Thyroid gland (tissue), 4 donors: ENCODE measurements at regions not wholly inside any gene's neighbourhood (a gene's known extent, or its start where the extent isn't known, plus 50 kb on each side); places are given as distances from the start of the nearest gene placed in this dataset.

Experiments
- DNase-seq, 2 donors: peaks; one replicate each; pipeline ENCODE4 v3.0.0-alpha.2; 2019
- H3K27ac ChIP-seq, 3 donors: fragments of 200-600 bp; sonication (generic); 1 replicate in 2 of 3; 2 replicates in 1 of 3; pipeline ENCODE4 v1.5.1; 2016 to 2019; ENCODE audit warnings: mild to moderate bottlenecking in 1 of 3, moderate library complexity in 1 of 3
- H3K27me3 ChIP-seq: fragments of 200-600 bp; sonication (generic); one replicate; pipeline ENCODE4 v1.5.1; 2019
- H3K36me3 ChIP-seq, 2 donors: fragments of 200-600 bp; sonication (generic); one replicate each; pipeline ENCODE4 v1.5.1; 2016 to 2019
- H3K4me1 ChIP-seq, 2 donors: fragments of 200-600 bp; sonication (generic); one replicate each; pipeline ENCODE4 v1.5.1; 2017 to 2019
- H3K4me3 ChIP-seq, 3 donors: fragments of 200-600 bp; sonication (generic); replicated peaks in 1 of 3; 1 replicate in 2 of 3; 2 replicates in 1 of 3; pipeline ENCODE4 v1.5.1; 2016; ENCODE audit warnings: mild to moderate bottlenecking in 1 of 3
- H3K9me3 ChIP-seq: fragments of 200-600 bp; sonication (generic); one replicate; pipeline ENCODE4 v1.5.1; 2017
- POLR2A ChIP-seq, 2 donors: fragments of 450-650 bp; IDR thresholded peaks; one replicate each; pipeline ENCODE4 v1.6.1; 2017; ENCODE audit warnings: antibody characterized with exemption in 2 of 2, mild to moderate bottlenecking in 2 of 2, moderate library complexity in 1 of 2
- WGBS, 2 donors: methylation state at CpG; one replicate each; pipeline ENCODE4 v1.1.5; 2017; 5-methylcytosine and 5-hydroxymethylcytosine counted together
- intact Hi-C: fragments of 100-400 bp; cut with DNase I; formaldehyde crosslinking; loops from one replicate; pipeline ENCODE4 v1.15.1; 2023
- TF ChIP-seq, protein P1 (sequence below), 6 experiments: fragments of 200-600 bp in 3 of 6; fragments of 450-650 bp in 3 of 6; sonication (generic) in 3 of 6; IDR thresholded peaks; one replicate each; pipeline ENCODE4 v1.5.1; 2016 to 2019; ENCODE audit warnings: antibody characterized with exemption in 6 of 6, mild to moderate bottlenecking in 2 of 6, inconsistent platforms in 1 of 6, moderate library complexity in 1 of 6

DNA sequence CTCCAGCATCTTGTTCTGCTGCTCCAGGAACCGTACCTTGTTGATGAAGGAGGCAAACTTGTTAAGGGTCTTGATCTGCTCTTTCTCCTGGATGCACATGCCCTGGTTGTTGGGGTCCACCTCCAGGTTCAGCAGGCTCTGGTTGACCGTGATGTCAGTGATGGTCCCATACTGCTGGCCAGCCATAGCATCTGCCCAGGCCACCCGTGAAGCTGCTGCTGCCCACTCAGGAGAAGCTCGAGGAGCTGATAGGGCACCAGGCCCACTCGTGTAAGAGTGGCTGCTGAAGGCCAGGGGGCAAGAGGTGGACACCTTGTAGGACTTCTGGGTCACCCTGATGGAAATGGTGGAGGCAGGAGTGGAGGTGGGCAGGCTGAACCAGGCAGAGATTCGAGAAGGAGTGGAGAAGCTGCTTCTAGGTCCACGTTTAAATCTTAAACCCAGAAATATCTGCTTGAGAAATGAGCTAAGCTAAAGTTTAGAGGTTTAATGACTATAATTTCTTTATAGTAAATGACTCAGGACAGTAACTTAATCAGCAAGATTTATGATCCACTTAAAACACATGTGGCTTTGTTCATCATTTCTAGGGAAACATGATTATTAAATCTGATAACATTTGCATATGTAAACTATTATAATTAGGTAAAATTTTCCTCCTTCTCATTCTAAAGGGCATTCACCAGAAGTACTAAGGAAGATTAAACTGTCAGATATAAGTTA, 358.7 kb upstream of the SETBP1 start:
- no peak overlapping the region for H3K27ac ChIP-seq
- DNase-seq: no peak
- H3K4me1 ChIP-seq: no peaks in the 10 kb centered on the region
- 82 to 84% methylated on average over 7 of the region's 7 CpGs for WGBS, 2 donors
- H3K9me3 ChIP-seq: no peaks in the 10 kb centered on the region
- TF ChIP-seq, protein P1, sequence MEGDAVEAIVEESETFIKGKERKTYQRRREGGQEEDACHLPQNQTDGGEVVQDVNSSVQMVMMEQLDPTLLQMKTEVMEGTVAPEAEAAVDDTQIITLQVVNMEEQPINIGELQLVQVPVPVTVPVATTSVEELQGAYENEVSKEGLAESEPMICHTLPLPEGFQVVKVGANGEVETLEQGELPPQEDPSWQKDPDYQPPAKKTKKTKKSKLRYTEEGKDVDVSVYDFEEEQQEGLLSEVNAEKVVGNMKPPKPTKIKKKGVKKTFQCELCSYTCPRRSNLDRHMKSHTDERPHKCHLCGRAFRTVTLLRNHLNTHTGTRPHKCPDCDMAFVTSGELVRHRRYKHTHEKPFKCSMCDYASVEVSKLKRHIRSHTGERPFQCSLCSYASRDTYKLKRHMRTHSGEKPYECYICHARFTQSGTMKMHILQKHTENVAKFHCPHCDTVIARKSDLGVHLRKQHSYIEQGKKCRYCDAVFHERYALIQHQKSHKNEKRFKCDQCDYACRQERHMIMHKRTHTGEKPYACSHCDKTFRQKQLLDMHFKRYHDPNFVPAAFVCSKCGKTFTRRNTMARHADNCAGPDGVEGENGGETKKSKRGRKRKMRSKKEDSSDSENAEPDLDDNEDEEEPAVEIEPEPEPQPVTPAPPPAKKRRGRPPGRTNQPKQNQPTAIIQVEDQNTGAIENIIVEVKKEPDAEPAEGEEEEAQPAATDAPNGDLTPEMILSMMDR (IDR thresholded peaks at IDR 0.05): no peak
- no peak for TF ChIP-seq POLR2A (IDR thresholded peaks at IDR 0.05)
- intact Hi-C loops: no loop called here
- H3K27me3 ChIP-seq: no peaks in the 10 kb centered on the region
- no peaks in the 10 kb centered on the region for H3K36me3 ChIP-seq
- no peak overlapping the region for H3K4me3 ChIP-seq

DNA sequence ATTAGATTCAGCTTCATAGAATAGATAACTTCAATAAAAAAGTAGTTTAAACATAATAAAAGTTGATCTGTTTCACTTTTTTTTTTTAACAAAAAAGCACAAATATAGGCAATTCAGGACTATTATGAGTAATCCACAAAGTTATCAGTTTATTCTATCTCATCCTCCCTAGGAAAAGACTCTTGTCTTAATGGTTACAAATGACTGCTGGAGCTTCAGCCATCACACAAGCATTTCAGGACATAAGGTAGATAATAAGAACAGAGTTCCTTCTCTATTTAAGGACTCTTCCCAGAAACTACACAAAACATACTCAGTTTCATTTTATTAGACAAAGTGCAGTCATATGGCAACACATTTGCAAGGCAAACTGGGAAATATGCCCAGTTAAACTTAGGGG, 357.6 kb upstream of the SETBP1 start:
- intact Hi-C loops: no loop called here
- TF ChIP-seq, protein P1 (IDR thresholded peaks at IDR 0.05): no peak
- no peak for TF ChIP-seq POLR2A (IDR thresholded peaks at IDR 0.05)
- no peaks in the 10 kb centered on the region for H3K36me3 ChIP-seq
- H3K27ac ChIP-seq: no peak overlapping the region
- no peak for DNase-seq
- no peaks in the 10 kb centered on the region for H3K4me1 ChIP-seq
- no peaks in the 10 kb centered on the region for H3K27me3 ChIP-seq
- no peak overlapping the region for H3K4me3 ChIP-seq
- no peaks in the 10 kb centered on the region for H3K9me3 ChIP-seq

DNA sequence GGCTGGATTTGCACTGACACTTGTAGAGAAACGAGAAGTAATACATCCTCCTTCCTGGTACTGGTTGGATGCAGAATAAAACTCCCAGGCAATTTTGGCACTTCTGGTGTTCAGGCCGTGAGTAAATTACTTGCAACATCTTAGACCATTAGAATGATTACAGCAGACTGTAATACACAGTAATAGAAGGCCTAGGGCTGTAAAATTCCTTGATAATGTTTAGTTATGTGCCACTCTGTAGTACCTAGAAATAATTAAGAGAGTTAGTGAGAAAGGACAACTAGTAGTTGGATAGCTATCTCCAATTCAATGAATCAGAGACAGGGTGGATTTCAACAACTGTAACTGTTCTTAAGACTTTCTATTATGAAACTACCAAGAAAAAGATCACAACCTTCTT, 356.3 kb upstream of the SETBP1 start:
- Histone ChIP-seq H3K9me3 (no peaks in the 10 kb centered on the region), H3K4me3 (no peak overlapping the region), H3K4me1 (no peaks in the 10 kb centered on the region), H3K27me3 (no peaks in the 10 kb centered on the region), H3K36me3 (no peaks in the 10 kb centered on the region), H3K27ac (no peak overlapping the region)
- no peak for TF ChIP-seq POLR2A (IDR thresholded peaks at IDR 0.05)
- TF ChIP-seq, protein P1 (IDR thresholded peaks at IDR 0.05): no peak
- 67 to 86% methylated on average over 2 of the region's 2 CpGs for WGBS, 2 donors
- intact Hi-C loops: no loop called here
- DNase-seq: no peak

DNA sequence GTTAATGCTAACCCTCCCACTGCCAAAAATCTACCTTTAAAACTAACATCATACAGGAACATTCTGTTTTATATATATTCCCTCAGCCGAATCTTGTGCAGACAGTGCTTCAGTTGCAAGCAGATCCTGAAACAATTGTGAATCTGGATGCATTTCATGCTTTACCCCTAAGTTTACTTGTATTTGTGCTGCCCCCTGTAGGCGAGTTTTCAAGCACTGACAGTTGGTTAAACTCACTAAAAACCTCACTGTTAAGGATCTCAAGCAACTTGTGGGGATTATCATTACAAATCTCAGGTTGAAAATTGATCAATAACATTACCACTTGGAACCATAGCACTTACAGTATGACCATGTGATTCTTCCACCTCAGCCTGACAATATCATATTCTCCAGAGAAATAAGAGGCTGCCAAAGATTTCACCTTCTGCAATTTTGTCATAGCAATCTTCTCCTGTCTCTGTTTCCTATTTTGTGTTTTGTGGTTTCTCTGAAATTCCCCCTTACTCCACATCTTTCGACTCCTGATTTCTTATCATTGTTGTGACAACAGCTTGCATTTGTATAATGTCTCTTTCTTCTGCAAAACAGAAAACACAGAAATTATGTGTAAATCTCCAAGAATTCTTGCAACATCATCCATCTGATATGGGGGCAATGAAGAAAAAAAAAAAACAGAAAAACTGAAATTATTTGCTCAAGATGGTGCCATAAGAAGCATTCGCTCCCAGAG, 354.6 kb upstream of the SETBP1 start:
- Histone ChIP-seq H3K4me1 (no peaks in the 10 kb centered on the region), H3K36me3 (no peaks in the 10 kb centered on the region), H3K27ac (no peak overlapping the region), H3K27me3 (no peaks in the 10 kb centered on the region), H3K9me3 (no peaks in the 10 kb centered on the region), H3K4me3 (no peak overlapping the region)
- DNase-seq: peak; percentile 82 to 89
- WGBS, 2 donors: 45 to 46% methylated on average over 4 of the region's 4 CpGs
- intact Hi-C loops: loop anchor here (5.0 kb wide), 1 partner anchor 194 kb away; no protein-coding TSS in a partner anchor
- no peak for TF ChIP-seq POLR2A (IDR thresholded peaks at IDR 0.05)
- TF ChIP-seq, protein P1 (IDR thresholded peaks at IDR 0.05): peak; percentile 34 to 75 (median 60)
